H1 (cell line): ENCODE measurements at regions not wholly inside any gene's neighbourhood (a gene's known extent, or its start where the extent isn't known, plus 50 kb on each side); places are given as distances from the start of the nearest gene placed in this dataset.

Experiments
- CTCF ChIA-PET: fragments of 300-600 bp; sonication (Branson Sonifier 250); formaldehyde crosslinking; loops from one replicate; lab custom pipeline; 2021; ENCODE audit not compliant: partially characterized antibody; lab: Charles Lee
- POLR2A ChIA-PET: fragments of 300-600 bp; sonication (Branson Sonifier 250); formaldehyde crosslinking; loops from one replicate; lab custom pipeline; 2021; ENCODE audit warnings: inconsistent platforms; ENCODE audit not compliant: partially characterized antibody; lab: Charles Lee
- DNase-seq, 2 experiments: peaks; one replicate each; pipeline versions ENCODE4 v3.0.0 to v3.0.0-alpha.2; 2010 to 2022; ENCODE audit warnings: low spot score in 2 of 2, low read depth in 1 of 2, mixed read lengths in 1 of 2
- FAIRE-seq: peaks from 2 replicates; lab custom pipeline; 2011; peaks lifted over from hg19 to GRCh38; lab: Jason Lieb, UNC
- H2AFZ ChIP-seq: 2 replicates; pipeline ENCODE4 v1.8.1; 2012; ENCODE audit warnings: low read length, inconsistent platforms
- H2AK5ac ChIP-seq: 2 replicates; pipeline ENCODE4 v1.6.1; 2013; ENCODE audit warnings: low read depth, low read length
- H2BK120ac ChIP-seq: replicated peaks from 2 replicates; pipeline ENCODE3; 2013; ENCODE audit warnings: low read depth, low read length, inconsistent platforms
- H2BK12ac ChIP-seq: 2 replicates; pipeline ENCODE4 v1.6.1; 2013; ENCODE audit warnings: low read depth, low read length
- H2BK15ac ChIP-seq: 2 replicates; pipeline ENCODE4 v1.6.1; 2013; ENCODE audit warnings: low read length
- H2BK20ac ChIP-seq: 2 replicates; pipeline ENCODE4 v1.6.1; 2013; ENCODE audit warnings: low read length
- H2BK5ac ChIP-seq: 2 replicates; pipeline ENCODE4 v1.6.1; 2013; ENCODE audit warnings: low read depth, low read length
- H3K14ac ChIP-seq: 2 replicates; pipeline ENCODE4 v1.6.1; 2013; ENCODE audit warnings: inconsistent platforms; ENCODE audit not compliant: insufficient read length
- H3K18ac ChIP-seq: 2 replicates; pipeline ENCODE4 v1.6.1; 2013; ENCODE audit warnings: low read length; ENCODE audit errors: extremely low read depth
- H3K23ac ChIP-seq: 2 replicates; pipeline ENCODE4 v1.6.1; 2013; ENCODE audit warnings: inconsistent platforms; ENCODE audit not compliant: insufficient read length
- H3K23me2 ChIP-seq: 2 replicates; pipeline ENCODE4 v1.6.1; 2013; ENCODE audit warnings: low read depth, low read length
- H3K27ac ChIP-seq: 2 replicates; pipeline ENCODE4 v1.6.1; 2011; ENCODE audit warnings: low read depth, low read length, inconsistent platforms
- H3K27me3 ChIP-seq, 4 experiments: replicated peaks in 1 of 4; 1 replicate in 1 of 4; 2 replicates in 3 of 4; pipeline versions ENCODE4 v1.6.1 to v1.8.1; 2011 to 2013; ENCODE audit warnings: low read length in 3 of 4, mild to moderate bottlenecking in 3 of 4, inconsistent platforms in 2 of 4, mixed read lengths in 2 of 4, moderate library complexity in 1 of 4; ENCODE audit not compliant: control insufficient read depth in 3 of 4, insufficient read depth in 3 of 4; ENCODE audit errors: extremely low read depth in 1 of 4
- H3K36me3 ChIP-seq, 4 experiments: 2 replicates each; pipeline versions ENCODE4 v1.6.1 to v1.8.1; 2011 to 2013; ENCODE audit warnings: mild to moderate bottlenecking in 4 of 4, low read length in 3 of 4, moderate library complexity in 2 of 4, control low read depth in 1 of 4, inconsistent platforms in 1 of 4; ENCODE audit not compliant: insufficient read depth in 4 of 4, control insufficient read depth in 2 of 4
- H3K4ac ChIP-seq: replicated peaks from 2 replicates; pipeline ENCODE3; 2013; ENCODE audit warnings: low read length, low read depth, mixed read lengths, inconsistent platforms; ENCODE audit not compliant: insufficient read length
- H3K4me1 ChIP-seq, 4 experiments: replicated peaks in 1 of 4; 1 replicate in 1 of 4; 2 replicates in 3 of 4; pipeline versions ENCODE4 v1.6.1 to v1.8.1; 2011 to 2013; ENCODE audit warnings: low read length in 3 of 4, inconsistent platforms in 2 of 4, mixed read lengths in 1 of 4; ENCODE audit not compliant: insufficient read depth in 4 of 4, control insufficient read depth in 3 of 4
- H3K4me2 ChIP-seq, 2 experiments: 2 replicates each; pipeline versions ENCODE4 v1.6.1 to v1.8.1; 2011 to 2013; ENCODE audit warnings: low read depth in 2 of 2, low read length in 2 of 2, control low read depth in 1 of 2, inconsistent platforms in 1 of 2, mild to moderate bottlenecking in 1 of 2; ENCODE audit not compliant: insufficient read depth in 1 of 2
- H3K4me3 ChIP-seq, 4 experiments: fragments of 200-600, 300-600 bp in 1 of 4; sonication (generic), shearing (Covaris generic), sonication (Bioruptor Twin) in 1 of 4; 2 replicates each; pipeline versions ENCODE4 v1.5.1 to v1.8.1; 2011 to 2016; ENCODE audit warnings: low read length in 4 of 4, low read depth in 3 of 4, control low read depth in 2 of 4, inconsistent platforms in 2 of 4, mild to moderate bottlenecking in 2 of 4, mixed read lengths in 1 of 4, moderate library complexity in 1 of 4; ENCODE audit not compliant: insufficient read depth in 2 of 4; ENCODE audit errors: extremely low read depth in 1 of 4
- H3K56ac ChIP-seq: replicated peaks from 2 replicates; pipeline ENCODE3; 2013; ENCODE audit warnings: low read depth, mild to moderate bottlenecking, mixed read lengths, low read length, inconsistent platforms; ENCODE audit not compliant: insufficient read length
- H3K79me1 ChIP-seq: 2 replicates; pipeline ENCODE4 v1.6.1; 2013; ENCODE audit warnings: low read depth, low read length, control low read depth
- H3K79me2 ChIP-seq, 2 experiments: 2 replicates each; pipeline versions ENCODE4 v1.6.1 to v1.8.1; 2012 to 2013; ENCODE audit warnings: low read length in 2 of 2, mild to moderate bottlenecking in 2 of 2, inconsistent platforms in 1 of 2; ENCODE audit not compliant: insufficient read depth in 2 of 2, control insufficient read depth in 1 of 2
- H3K9ac ChIP-seq, 4 experiments: replicated peaks in 1 of 4; 1 replicate in 1 of 4; 2 replicates in 3 of 4; pipeline versions ENCODE4 v1.6.1 to v1.8.1; 2011 to 2013; ENCODE audit warnings: low read depth in 3 of 4, low read length in 3 of 4, control low read depth in 2 of 4, mild to moderate bottlenecking in 2 of 4, moderate library complexity in 2 of 4, inconsistent platforms in 1 of 4; ENCODE audit errors: extremely low read depth in 1 of 4
- H3K9me3 ChIP-seq, 2 experiments: 2 replicates each; pipeline versions ENCODE4 v1.6.1 to v1.8.1; 2012 to 2013; ENCODE audit warnings: mild to moderate bottlenecking in 2 of 2, moderate library complexity in 2 of 2, control low read depth in 1 of 2, inconsistent platforms in 1 of 2, low read depth in 1 of 2, low read length in 1 of 2, mixed read lengths in 1 of 2; ENCODE audit not compliant: insufficient read depth in 2 of 2
- H4K20me1 ChIP-seq, 2 experiments: replicated peaks in 1 of 2; 2 replicates each; pipeline versions ENCODE3 to v1.8.1; 2011 to 2013; ENCODE audit warnings: inconsistent platforms in 2 of 2, low read length in 2 of 2, mild to moderate bottlenecking in 1 of 2; ENCODE audit not compliant: insufficient read depth in 2 of 2, control insufficient read depth in 1 of 2
- H4K5ac ChIP-seq: 2 replicates; pipeline ENCODE4 v1.6.1; 2013; ENCODE audit warnings: low read length, low read depth, mixed read lengths, inconsistent platforms; ENCODE audit not compliant: insufficient read length
- H4K8ac ChIP-seq: 2 replicates; pipeline ENCODE4 v1.8.0; 2013; ENCODE audit warnings: mild to moderate bottlenecking, moderate library complexity, low read length, inconsistent platforms; ENCODE audit not compliant: insufficient read depth; ENCODE audit errors: extremely low read depth
- H4K91ac ChIP-seq: replicated peaks from 2 replicates; pipeline ENCODE3; 2013; ENCODE audit warnings: low read length, mixed read lengths, inconsistent platforms; ENCODE audit not compliant: insufficient read length
- GTF2F1 ChIP-seq: IDR thresholded peaks from 2 replicates; pipeline ENCODE4 v1.6.1; 2012; ENCODE audit warnings: low read depth, low read length, improper control_type of control experiment, borderline replicate concordance
- JUN ChIP-seq: IDR thresholded peaks from 2 replicates; pipeline ENCODE4 v1.6.1; 2011; ENCODE audit warnings: low read depth, mild to moderate bottlenecking, improper control_type of control experiment, low read length
- SP4 ChIP-seq: IDR thresholded peaks from 2 replicates; pipeline ENCODE4 v1.6.1; 2012; ENCODE audit warnings: low read length, inconsistent platforms
- TBP ChIP-seq: IDR thresholded peaks from 2 replicates; pipeline ENCODE4 v1.6.1; 2011; ENCODE audit warnings: low read depth, low read length, improper control_type of control experiment
- USF2 ChIP-seq: IDR thresholded peaks from 2 replicates; pipeline ENCODE4 v1.6.1; 2011; ENCODE audit warnings: low read length, improper control_type of control experiment
- WGBS, 2 experiments: shearing (Covaris generic) in 1 of 2; methylation state at CpG; one replicate each; pipeline versions ENCODE4 v1.1.6 to v1.1.7; 2013 to 2015; ENCODE audit warnings: low lambda C conversion rate in 2 of 2, mixed read lengths in 2 of 2, inconsistent platforms in 1 of 2, low coverage in 1 of 2, missing lambda C conversion rate in 1 of 2; ENCODE audit not compliant: insufficient replicate concordance in 2 of 2, insufficient coverage in 1 of 2, insufficient read length in 1 of 2; ENCODE audit errors: extremely low coverage in 1 of 2, missing lambda C conversion rate in 1 of 2; 5-methylcytosine and 5-hydroxymethylcytosine counted together

- Histone ChIP-seq H3K27ac (no peak overlapping the region), H3K9ac (no peak overlapping the region), H4K8ac (no peak overlapping the region), H4K5ac (no peak overlapping the region), H3K27me3 (no peaks in the 10 kb centered on the region), H3K18ac (no peak overlapping the region), H3K4me2 (no peak overlapping the region), H3K56ac (no peak overlapping the region), H2BK120ac (no peak overlapping the region), H3K36me3 (no peaks in the 10 kb centered on the region), H4K91ac (no peak overlapping the region), H3K4me3 (no peak overlapping the region), H2AK5ac (no peak overlapping the region), H3K79me1 (no peaks in the 10 kb centered on the region), H3K9me3 (no peaks in the 10 kb centered on the region), H4K20me1 (peaks cover 0 to 4% of the 10 kb centered on the region in 2 experiments), H3K79me2 (no peaks in the 10 kb centered on the region), H3K23me2 (0 out of 2 replicates have a peak, but pooled peaks cover 3% of the 10 kb centered on the region), H3K4ac (no peak overlapping the region), H2BK5ac (no peak overlapping the region), H3K23ac (no peak overlapping the region), H3K4me1 (no peaks in the 10 kb centered on the region), H2BK12ac (no peak overlapping the region), H2BK15ac (no peak overlapping the region), H2AFZ (no peak overlapping the region), H3K14ac (no peak overlapping the region), H2BK20ac (no peak overlapping the region)
- no peak for FAIRE-seq
- ChIA-PET CTCF (interaction anchor here (0.6 to 1.4 kb wide), 2 partner anchors 11 to 124 kb away, joined by 3 to 5 read pairs; no protein-coding TSS in a partner anchor), POLR2A (no interaction called here)
- TF ChIP-seq JUN, result no peak
- TF ChIP-seq GTF2F1, result no peak
- TF ChIP-seq TBP, result no peak
- TF ChIP-seq USF2, result no peak
- no peak for TF ChIP-seq SP4
- DNase-seq, result no peak
- 79% methylated on average over 1 of the region's 1 CpG; no CpG with 5 or more reads in 1 of the 2 experiments for WGBS, 2 experiments
Observed at GRCh38 chr6:23873161-23873560, 252.9 kb upstream of the NRSN1 start.
